SK-N-SH treated with all-trans-retinoic acid at 6 μM for 48 hours (cell line): ENCODE measurements at regions not wholly inside any gene's neighbourhood (a gene's known extent, or its start where the extent isn't known, plus 50 kb on each side); places are given as distances from the start of the nearest gene placed in this dataset.

ENCODE experiments used
- CSDC2 ChIP-seq: fragments of 250-450 bp; sonication (Bioruptor Pico); IDR thresholded peaks from 2 replicates; pipeline ENCODE4 v1.5.0; 2020; ENCODE audit warnings: mild to moderate bottlenecking, moderate library complexity
- ZNF8 ChIP-seq: fragments of 450-650 bp; formaldehyde crosslinking; IDR thresholded peaks from 2 replicates; pipeline ENCODE4 v1.5.0; 2020; ENCODE audit warnings: mild to moderate bottlenecking, moderate library complexity
- TF ChIP-seq, protein P1 (sequence below): fragments of 250-450 bp; sonication (Bioruptor Pico); IDR thresholded peaks from 2 replicates; pipeline ENCODE4 v1.8.0; 2020; ENCODE audit warnings: mild to moderate bottlenecking, moderate library complexity, borderline replicate concordance

DNA sequence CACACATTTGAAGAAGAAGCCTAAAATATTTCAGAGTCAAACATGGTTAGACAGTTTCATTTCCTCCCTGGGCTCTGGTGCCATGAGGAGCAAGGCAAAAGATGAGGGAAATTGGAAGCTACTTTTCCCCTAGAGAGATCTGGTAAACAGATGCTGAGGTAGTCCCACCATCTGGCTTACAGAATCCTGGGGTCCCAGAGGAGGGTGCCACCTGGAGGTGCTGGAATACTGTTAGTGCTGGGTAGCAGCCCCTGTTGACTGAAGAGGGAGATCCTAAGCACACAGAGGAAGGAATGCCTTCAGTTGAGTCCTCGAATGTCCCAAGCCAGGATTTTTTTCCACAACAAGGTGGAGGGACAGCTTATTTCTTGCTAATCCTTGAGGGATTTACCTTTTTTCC lies 160.1 kb downstream of the FZD1 start:
- no peak for TF ChIP-seq CSDC2 (CRISPR knock-in tag)
- TF ChIP-seq ZNF8 (CRISPR knock-in tag), result no peak
- TF ChIP-seq, protein P1, sequence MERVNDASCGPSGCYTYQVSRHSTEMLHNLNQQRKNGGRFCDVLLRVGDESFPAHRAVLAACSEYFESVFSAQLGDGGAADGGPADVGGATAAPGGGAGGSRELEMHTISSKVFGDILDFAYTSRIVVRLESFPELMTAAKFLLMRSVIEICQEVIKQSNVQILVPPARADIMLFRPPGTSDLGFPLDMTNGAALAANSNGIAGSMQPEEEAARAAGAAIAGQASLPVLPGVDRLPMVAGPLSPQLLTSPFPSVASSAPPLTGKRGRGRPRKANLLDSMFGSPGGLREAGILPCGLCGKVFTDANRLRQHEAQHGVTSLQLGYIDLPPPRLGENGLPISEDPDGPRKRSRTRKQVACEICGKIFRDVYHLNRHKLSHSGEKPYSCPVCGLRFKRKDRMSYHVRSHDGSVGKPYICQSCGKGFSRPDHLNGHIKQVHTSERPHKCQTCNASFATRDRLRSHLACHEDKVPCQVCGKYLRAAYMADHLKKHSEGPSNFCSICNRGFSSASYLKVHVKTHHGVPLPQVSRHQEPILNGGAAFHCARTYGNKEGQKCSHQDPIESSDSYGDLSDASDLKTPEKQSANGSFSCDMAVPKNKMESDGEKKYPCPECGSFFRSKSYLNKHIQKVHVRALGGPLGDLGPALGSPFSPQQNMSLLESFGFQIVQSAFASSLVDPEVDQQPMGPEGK (CRISPR knock-in tag), result no peak
